Parathyroid adenoma (tissue), 2 donors: ENCODE measurements at regions not wholly inside any gene's neighbourhood (a gene's known extent, or its start where the extent isn't known, plus 50 kb on each side); places are given as distances from the start of the nearest gene placed in this dataset.

Experiments used
- H2AFZ ChIP-seq: fragments of 300-600 bp; sonication (generic); one replicate; pipeline ENCODE4 v1.7.0; 2017; ENCODE audit warnings: antibody characterized with exemption, mild to moderate bottlenecking
- H3K27ac ChIP-seq: fragments of 300-600 bp; sonication (generic); one replicate; pipeline ENCODE4 v1.7.0; 2017
- H3K27me3 ChIP-seq: fragments of 300-600 bp; sonication (generic); one replicate; pipeline ENCODE4 v1.7.0; 2017; ENCODE audit warnings: low read length; ENCODE audit not compliant: control insufficient read depth, insufficient read depth
- H3K36me3 ChIP-seq: fragments of 300-600 bp; sonication (generic); one replicate; pipeline ENCODE4 v1.7.0; 2017; ENCODE audit warnings: low read length; ENCODE audit not compliant: control insufficient read depth, insufficient read depth
- H3K4me1 ChIP-seq: fragments of 300-600 bp; sonication (generic); one replicate; pipeline ENCODE4 v1.7.0; 2017; ENCODE audit warnings: control low read depth
- H3K4me2 ChIP-seq: fragments of 300-600 bp; sonication (generic); one replicate; pipeline ENCODE4 v1.7.0; 2017; ENCODE audit warnings: low read length
- H3K4me3 ChIP-seq: fragments of 300-600 bp; sonication (generic); one replicate; pipeline ENCODE4 v1.7.0; 2017; ENCODE audit warnings: low read depth, low read length
- H3K79me2 ChIP-seq: fragments of 300-600 bp; sonication (generic); one replicate; pipeline ENCODE4 v1.7.0; 2017; ENCODE audit warnings: control low read depth
- H3K9ac ChIP-seq: fragments of 300-600 bp; sonication (generic); one replicate; pipeline ENCODE4 v1.7.0; 2017; ENCODE audit warnings: mild to moderate bottlenecking
- H3K9me3 ChIP-seq: fragments of 300-600 bp; sonication (generic); one replicate; pipeline ENCODE4 v1.7.0; 2017; ENCODE audit warnings: low read length; ENCODE audit not compliant: control insufficient read depth
- CTCF ChIP-seq: fragments of 300-600 bp; sonication (generic); IDR thresholded peaks from one replicate; pipeline ENCODE4 v1.7.0; 2017; ENCODE audit warnings: antibody characterized with exemption, mild to moderate bottlenecking
- donor health status: primary hyperparathyroidism.

GRCh38 chr16:52781005-52781630 is 234.2 kb upstream of the TOX3 start:
- no peaks in the 10 kb centered on the region for H3K79me2 ChIP-seq
- H3K27me3 ChIP-seq: no peaks in the 10 kb centered on the region
- H3K4me3 ChIP-seq: no peak overlapping the region
- H3K9ac ChIP-seq: no peak overlapping the region
- no peak overlapping the region for H2AFZ ChIP-seq
- no peaks in the 10 kb centered on the region for H3K9me3 ChIP-seq
- no peaks in the 10 kb centered on the region for H3K36me3 ChIP-seq
- TF ChIP-seq CTCF: no peak
- no peaks in the 10 kb centered on the region for H3K4me1 ChIP-seq
- H3K27ac ChIP-seq: no peak overlapping the region
- H3K4me2 ChIP-seq: no peak overlapping the region

GRCh38 chr16:52773026-52773425 is 226.1 kb upstream of the TOX3 start:
- Histone ChIP-seq H3K4me1 (no peaks in the 10 kb centered on the region), H3K27me3 (no peaks in the 10 kb centered on the region)

GRCh38 chr16:52770828-52771227 is 223.9 kb upstream of the TOX3 start:
- no peaks in the 10 kb centered on the region for H3K79me2 ChIP-seq
- no peak overlapping the region for H2AFZ ChIP-seq
- no peak overlapping the region for H3K4me2 ChIP-seq
- no peaks in the 10 kb centered on the region for H3K27me3 ChIP-seq
- no peaks in the 10 kb centered on the region for H3K4me1 ChIP-seq
- no peak overlapping the region for H3K4me3 ChIP-seq
- no peak overlapping the region for H3K9ac ChIP-seq
- H3K9me3 ChIP-seq: no peaks in the 10 kb centered on the region
- no peak overlapping the region for H3K27ac ChIP-seq
- TF ChIP-seq CTCF: no peak
- no peaks in the 10 kb centered on the region for H3K36me3 ChIP-seq

More at GRCh38 chr16:52773026-52773425, 226.1 kb upstream of the TOX3 start:
- no peak for TF ChIP-seq CTCF
- Histone ChIP-seq H3K9ac (no peak overlapping the region), H3K9me3 (no peaks in the 10 kb centered on the region), H3K4me2 (no peak overlapping the region), H3K79me2 (no peaks in the 10 kb centered on the region), H2AFZ (no peak overlapping the region), H3K27ac (no peak overlapping the region), H3K36me3 (no peaks in the 10 kb centered on the region), H3K4me3 (no peak overlapping the region)

GRCh38 chr16:52758473-52758855 is 211.5 kb upstream of the TOX3 start:
- no peaks in the 10 kb centered on the region for H3K79me2 ChIP-seq
- no peaks in the 10 kb centered on the region for H3K27me3 ChIP-seq
- TF ChIP-seq CTCF: no peak
- H3K27ac ChIP-seq: no peak overlapping the region
- H3K9me3 ChIP-seq: no peaks in the 10 kb centered on the region
- no peaks in the 10 kb centered on the region for H3K4me1 ChIP-seq
- no peak overlapping the region for H3K4me3 ChIP-seq
- no peak overlapping the region for H2AFZ ChIP-seq
- no peaks in the 10 kb centered on the region for H3K36me3 ChIP-seq
- no peak overlapping the region for H3K9ac ChIP-seq
- H3K4me2 ChIP-seq: no peak overlapping the region

GRCh38 chr16:52757746-52758472 is 211.0 kb upstream of the TOX3 start:
- no peaks in the 10 kb centered on the region for H3K9me3 ChIP-seq
- no peaks in the 10 kb centered on the region for H3K36me3 ChIP-seq
- TF ChIP-seq CTCF: no peak
- H3K4me1 ChIP-seq: no peaks in the 10 kb centered on the region
- no peak overlapping the region for H3K4me2 ChIP-seq
- H3K27me3 ChIP-seq: no peaks in the 10 kb centered on the region
- H3K4me3 ChIP-seq: no peak overlapping the region
- H3K9ac ChIP-seq: no peak overlapping the region
- no peak overlapping the region for H2AFZ ChIP-seq
- H3K27ac ChIP-seq: no peak overlapping the region
- no peaks in the 10 kb centered on the region for H3K79me2 ChIP-seq
